ENCODE measurements at regions not wholly inside any gene's neighbourhood (a gene's known extent, or its start where the extent isn't known, plus 50 kb on each side); places are given as distances from the start of the nearest gene placed in this dataset.

- Histone ChIP-seq H2BK5ac (ENCODE audit: low read depth, low read length, poor library complexity, severe bottlenecking) (no peak overlapping the region), H3K14ac (replicated peaks; ENCODE audit: low read depth, low read length) (no peak overlapping the region), H3K36me3 (ENCODE audit: control insufficient read depth, insufficient read depth, low read length) (no peaks in the 10 kb centered on the region), H3K4me2 (ENCODE audit: low read depth, low read length) (no peak overlapping the region), H2BK20ac (ENCODE audit: low read depth, low read length) (no peak overlapping the region), H2AK9ac (replicated peaks; ENCODE audit: low read depth, low read length, poor library complexity) (no peak overlapping the region), H3K9me3 (ENCODE audit: control insufficient read depth, insufficient read depth, low read length) (peaks cover 10% of the 10 kb centered on the region), H2BK120ac (ENCODE audit: low read depth, low read length) (no peak overlapping the region), H3K4me3 (ENCODE audit: insufficient read depth, low read depth, low read length) (no peak overlapping the region), H3K56ac (ENCODE audit: extremely low read depth, insufficient read depth, low read length) (no peak overlapping the region), H3K9me1 (ENCODE audit: insufficient read depth, low read length) (no peaks in the 10 kb centered on the region), H3K27me3 (ENCODE audit: control insufficient read depth, insufficient read depth, low read length) (no peaks in the 10 kb centered on the region), H2BK15ac (ENCODE audit: low read depth, low read length) (no peak overlapping the region), H4K91ac (ENCODE audit: insufficient read depth, low read depth, low read length) (no peak overlapping the region), H3K23ac (ENCODE audit: low read depth, low read length) (no peak overlapping the region), H3K27ac (ENCODE audit: insufficient read depth, low read length) (no peak overlapping the region), H3K4me1 (ENCODE audit: control insufficient read depth, insufficient read depth, low read length) (peaks cover 2% of the 10 kb centered on the region; the same call in 1 of the 2 replicates), H4K5ac (ENCODE audit: low read depth, low read length) (no peak overlapping the region), H2AFZ (replicated peaks; ENCODE audit: low read length, poor library complexity) (no peak overlapping the region), H3K4ac (ENCODE audit: low read depth, low read length) (no peak overlapping the region), H2AK5ac (ENCODE audit: low read depth, low read length) (no peak overlapping the region), H3K79me1 (ENCODE audit: low read depth in 1 of 2, low read length in 2 of 2) (no peaks in the 10 kb centered on the region), H4K8ac (ENCODE audit: low read depth in 2 of 2, low read length in 2 of 2) (no peak overlapping the region), H3K18ac (ENCODE audit: low read depth, low read length) (no peak overlapping the region), H4K20me1 (ENCODE audit: insufficient read depth, low read length) (no peaks in the 10 kb centered on the region), H3K9ac (ENCODE audit: low read depth, low read length) (no peak overlapping the region)
- ChIA-PET CTCF (interaction anchor here (1.6 kb wide), 1 partner anchor 42 kb away, joined by 3 read pairs; no protein-coding TSS in a partner anchor), POLR2A (ENCODE audit: unreplicated experiment) (no interaction called here)
- WGBS, 2 experiments (ENCODE audit: extremely low coverage in 2 of 2, insufficient read length in 1 of 2) = no CpG with 5 or more reads among the region's 3 CpGs
- intact Hi-C loops (cut with micrococcal nuclease) (no loop called here), dilution Hi-C loops (cut with HindIII; ENCODE audit: low sequenced_read_pairs, unreplicated experiment) (no loop called here), in situ Hi-C loops (cut with MboI; ENCODE audit: low sequenced_read_pairs) (no loop called here)
- ATAC-seq (ENCODE audit: low read depth) (no peak), DNase-seq (no peak)
- TF ChIP-seq USF2 (IDR thresholded peaks at IDR 0.05; ENCODE audit: low read depth, low read length) (no peak), RFX5 (IDR thresholded peaks at IDR 0.05; ENCODE audit: low read depth, low read length) (no peak), SMC3 (IDR thresholded peaks at IDR 0.05; ENCODE audit: low read depth, low read length) (no peak), NFE2L2 (IDR thresholded peaks at IDR 0.05; ENCODE audit: low read depth, low read length) (no peak), CHD1 (IDR thresholded peaks at IDR 0.05; ENCODE audit: low read depth, low read length) (no peak), MXI1 (IDR thresholded peaks at IDR 0.05; ENCODE audit: borderline replicate concordance, low read depth, low read length) (no peak), MAFK (IDR thresholded peaks at IDR 0.05; ENCODE audit: low read depth, low read length) (no peak), BHLHE40 (IDR thresholded peaks at IDR 0.05; ENCODE audit: low read depth, low read length) (no peak), CTCF (conservative IDR thresholded peaks at IDR 0.05; ENCODE audit: low read depth, low read length) (no peak), POLR2A (IDR thresholded peaks at IDR 0.05; ENCODE audit: low read depth, low read length) (no peak), FOS (IDR thresholded peaks at IDR 0.05; ENCODE audit: low read depth, low read length) (no peak), RAD21 (IDR thresholded peaks at IDR 0.05; ENCODE audit: low read length) (no peak), MAZ (IDR thresholded peaks at IDR 0.05; ENCODE audit: borderline replicate concordance, low read depth, low read length) (no peak), RCOR1 (IDR thresholded peaks at IDR 0.05; ENCODE audit: insufficient replicate concordance, low read length) (no peak)
- no TSS peak for BruUV-seq (replicated peaks)
Measured at GRCh38 chr13:50379584-50379983, 364.3 kb downstream of the KCNRG start.
